Adrenal gland (tissue), 9 donors: ENCODE measurements at regions not wholly inside any gene's neighbourhood (a gene's known extent, or its start where the extent isn't known, plus 50 kb on each side); places are given as distances from the start of the nearest gene placed in this dataset.

Source experiments
- DNase-seq, 7 donors: peaks; one replicate each; pipeline ENCODE4 v3.0.0-alpha.2; 2019 to 2020
- H3K27ac ChIP-seq, 5 donors: fragments of 200-600 bp; sonication (generic) in 4 of 5; 1 replicate in 3 of 5; 2 replicates in 2 of 5; pipeline versions ENCODE4 v1.5.1 to v1.8.0; 2016 to 2020; ENCODE audit warnings: mild to moderate bottlenecking in 1 of 5
- H3K27me3 ChIP-seq: fragments of 200-600 bp; 2 replicates; pipeline ENCODE4 v1.8.0; 2021
- H3K36me3 ChIP-seq, 2 donors: fragments of 200-600 bp; replicated peaks in 1 of 2; 1 replicate in 1 of 2; 2 replicates in 1 of 2; pipeline versions ENCODE4 v1.5.1 to v1.8.0; 2018 to 2022
- H3K4me1 ChIP-seq, 2 donors: fragments of 200-600 bp; replicated peaks in 1 of 2; 1 replicate in 1 of 2; 2 replicates in 1 of 2; pipeline versions ENCODE4 v1.5.1 to v1.8.0; 2018 to 2021
- H3K4me3 ChIP-seq, 4 donors: fragments of 200-600 bp; sonication (generic) in 3 of 4; one replicate each; pipeline ENCODE4 v1.5.1; 2016 to 2018
- H3K9me3 ChIP-seq, 3 donors: fragments of 200-600 bp; sonication (generic) in 1 of 3; replicated peaks in 1 of 3; 1 replicate in 2 of 3; 2 replicates in 1 of 3; pipeline versions ENCODE4 v1.5.1 to v1.8.0; 2016 to 2021
- CTCF ChIP-seq, 6 experiments: fragments of 450-650 bp in 4 of 6; fragments of 200-600 bp in 2 of 6; sonication (generic) in 1 of 6; IDR thresholded peaks; 1 replicate in 5 of 6; 2 replicates in 1 of 6; pipeline versions ENCODE4 v1.5.1 to v1.8.0; 2016 to 2021; ENCODE audit warnings: antibody characterized with exemption in 6 of 6, mild to moderate bottlenecking in 2 of 6, moderate library complexity in 1 of 6
- POLR2A ChIP-seq, 2 donors: fragments of 450-650 bp; IDR thresholded peaks; one replicate each; pipeline ENCODE4 v1.6.1; 2017; ENCODE audit warnings: antibody characterized with exemption in 2 of 2, mild to moderate bottlenecking in 2 of 2, moderate library complexity in 1 of 2
- WGBS, 4 donors: extraction: QIAGEN DNeasy Blood & Tissue Kit in 2 of 4; methylation state at CpG; one replicate each; pipeline versions ENCODE4 v1.1.5 to v1.1.7; 2013 to 2017; 5-methylcytosine and 5-hydroxymethylcytosine counted together
- intact Hi-C, 2 donors: fragments of 100-400 bp; cut with DNase I; formaldehyde crosslinking; loops; one replicate each; pipeline versions ENCODE4 v1.14.1 to v1.15.0; 2022 to 2023
- donor health status: healthy with polysubstance abuse.
- donor health status: Bipolar disorder and iron deficiency.
- donor health status: DM: yes; HTN: yes; CAD: no.
- donor health status: DM: no; HTN: no; CAD: no.
- donor health status: DM: no; HTN: no; CAD: no.

- no peak overlapping the region for H3K4me3 ChIP-seq
- H3K27ac ChIP-seq = no peak overlapping the region
- DNase-seq = no peak
- WGBS, 4 donors = 59 to 94% (median 81%) methylated on average over 2 of the region's 2 CpGs
- H3K9me3 ChIP-seq = no peaks in the 10 kb centered on the region
- no peaks in the 10 kb centered on the region for H3K4me1 ChIP-seq
- intact Hi-C loops = no loop called here
- H3K36me3 ChIP-seq = no peaks in the 10 kb centered on the region
- TF ChIP-seq POLR2A (IDR thresholded peaks at IDR 0.05) (no peak), CTCF (IDR thresholded peaks at IDR 0.05) (no peak)
- no peaks in the 10 kb centered on the region for H3K27me3 ChIP-seq
Measured at GRCh38 chr16:82350560-82350959, 180.5 kb upstream of the MPHOSPH6 start.

- no peaks in the 10 kb centered on the region for H3K36me3 ChIP-seq
- no peak overlapping the region for H3K4me3 ChIP-seq
- intact Hi-C loops = no loop called here
- H3K4me1 ChIP-seq = no peaks in the 10 kb centered on the region
- no peak for TF ChIP-seq POLR2A (IDR thresholded peaks at IDR 0.05)
- TF ChIP-seq CTCF (IDR thresholded peaks at IDR 0.05) = no peak
- H3K27me3 ChIP-seq = no peaks in the 10 kb centered on the region
- no peak overlapping the region for H3K27ac ChIP-seq
- no peaks in the 10 kb centered on the region for H3K9me3 ChIP-seq
- no peak for DNase-seq
- WGBS, 4 donors = 78 to 89% (median 84%) methylated on average over 2 of the region's 2 CpGs
Measured at GRCh38 chr16:82345318-82345717, 175.3 kb upstream of the MPHOSPH6 start.

- Histone ChIP-seq H3K36me3 (no peaks in the 10 kb centered on the region), H3K4me1 (no peaks in the 10 kb centered on the region), H3K27ac (no peak overlapping the region), H3K27me3 (no peaks in the 10 kb centered on the region), H3K4me3 (no peak overlapping the region), H3K9me3 (no peaks in the 10 kb centered on the region)
- intact Hi-C loops = no loop called here
- DNase-seq = no peak
- 37 to 50% (median 44%) methylated on average over 4 of the region's 4 CpGs for WGBS, 4 donors
- peak in 4 of 6 experiments; percentile 16 to 26 (median 24) for TF ChIP-seq CTCF (IDR thresholded peaks at IDR 0.05)
- TF ChIP-seq POLR2A (IDR thresholded peaks at IDR 0.05) = no peak
Measured at GRCh38 chr16:82344157-82344556, 174.1 kb upstream of the MPHOSPH6 start.

- no peaks in the 10 kb centered on the region for H3K9me3 ChIP-seq
- intact Hi-C loops = no loop called here
- DNase-seq = no peak
- H3K27me3 ChIP-seq = no peaks in the 10 kb centered on the region
- H3K27ac ChIP-seq = no peak overlapping the region
- no peaks in the 10 kb centered on the region for H3K36me3 ChIP-seq
- WGBS, 4 donors = 80 to 90% (median 86%) methylated on average over 4 of the region's 4 CpGs
- no peak overlapping the region for H3K4me3 ChIP-seq
- TF ChIP-seq POLR2A (IDR thresholded peaks at IDR 0.05) (no peak), CTCF (IDR thresholded peaks at IDR 0.05) (no peak)
- H3K4me1 ChIP-seq = no peaks in the 10 kb centered on the region
Measured at GRCh38 chr16:82341146-82341669, 171.2 kb upstream of the MPHOSPH6 start.
